HG03135 (cell line): ENCODE measurements at regions not wholly inside any gene's neighbourhood (a gene's known extent, or its start where the extent isn't known, plus 50 kb on each side); places are given as distances from the start of the nearest gene placed in this dataset.
"Not testable (repeated sequence)": the region's sequence is repeated elsewhere in the genome, so short reads cannot be mapped to it uniquely, and the experiment has no call there.

ENCODE experiments used
- ATAC-seq: cut with Tn5 transposase; IDR thresholded peaks from one replicate; pipeline ENCODE4 v1.9.1; 2021; ENCODE audit warnings: mild to moderate bottlenecking, moderate library complexity; ENCODE audit not compliant: unreplicated experiment

GRCh38 chr1:206358771-206359170 is 111.5 kb upstream of the IKBKE start:
- not testable (repeated sequence) for ATAC-seq

DNA sequence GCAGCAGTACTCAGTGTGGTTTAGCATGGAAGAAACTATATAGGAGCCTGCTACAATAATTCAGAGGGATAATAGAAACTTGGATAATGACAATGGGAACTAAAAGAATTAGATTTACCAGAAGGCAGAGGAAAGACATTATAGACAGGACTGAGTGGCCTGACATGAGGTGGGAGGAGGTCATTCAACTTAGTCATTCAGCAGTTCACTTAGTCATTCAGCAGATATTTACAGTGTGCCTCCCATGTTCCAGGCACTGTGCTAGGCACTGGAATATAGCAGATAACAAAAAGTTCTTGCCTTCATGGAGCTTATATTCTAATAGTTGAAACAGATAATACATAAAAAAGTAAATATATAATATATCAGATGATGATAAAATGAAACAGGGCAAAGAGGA is 110.9 kb upstream of the IKBKE start:
- not testable (repeated sequence) for ATAC-seq

GRCh38 chr1:206361978-206362543 is 108.2 kb upstream of the IKBKE start:
- not testable (repeated sequence) for ATAC-seq

DNA sequence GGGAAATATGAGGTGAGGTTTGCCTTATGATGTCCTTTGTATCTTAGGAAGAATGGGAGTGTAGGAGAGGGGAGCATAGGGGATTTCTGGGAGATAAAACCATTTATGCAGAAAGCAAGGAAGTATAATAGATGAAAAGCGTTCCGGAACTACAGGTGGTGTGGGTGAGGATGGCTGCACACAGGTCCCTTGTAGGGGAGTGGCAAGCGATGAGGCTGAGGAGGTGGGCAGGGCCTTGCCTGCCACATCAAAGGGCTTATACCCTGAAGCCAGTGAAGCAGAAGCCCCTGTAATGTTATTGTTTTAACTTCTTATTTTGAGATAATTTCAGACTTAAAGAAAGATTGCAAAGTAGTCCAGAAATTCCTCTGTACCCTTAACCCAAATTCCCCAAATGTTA is 107.3 kb upstream of the IKBKE start:
- not testable (repeated sequence) for ATAC-seq

DNA sequence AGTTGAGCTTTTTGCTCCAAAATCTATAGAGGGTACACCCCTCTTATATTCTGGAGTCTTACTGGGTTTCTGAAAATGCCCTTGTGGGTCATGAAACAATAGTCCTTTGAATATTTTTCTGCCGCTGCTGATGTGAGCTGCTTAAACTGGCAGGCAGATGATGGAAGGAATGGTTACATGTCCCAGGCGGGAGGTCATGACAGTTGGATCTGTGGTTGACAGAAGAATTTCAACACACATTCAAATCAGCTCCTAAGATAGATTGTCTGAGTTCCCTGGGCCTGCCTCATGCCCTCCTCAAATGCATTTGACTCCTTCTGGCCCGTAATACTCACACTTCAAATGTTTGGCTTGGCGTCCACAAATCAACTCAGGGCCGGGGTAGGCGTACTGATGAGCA is 105.0 kb upstream of the IKBKE start:
- not testable (repeated sequence) for ATAC-seq

- not testable (repeated sequence) for ATAC-seq
Observed at GRCh38 chr1:206366131-206366530, 104.1 kb upstream of the IKBKE start.

DNA sequence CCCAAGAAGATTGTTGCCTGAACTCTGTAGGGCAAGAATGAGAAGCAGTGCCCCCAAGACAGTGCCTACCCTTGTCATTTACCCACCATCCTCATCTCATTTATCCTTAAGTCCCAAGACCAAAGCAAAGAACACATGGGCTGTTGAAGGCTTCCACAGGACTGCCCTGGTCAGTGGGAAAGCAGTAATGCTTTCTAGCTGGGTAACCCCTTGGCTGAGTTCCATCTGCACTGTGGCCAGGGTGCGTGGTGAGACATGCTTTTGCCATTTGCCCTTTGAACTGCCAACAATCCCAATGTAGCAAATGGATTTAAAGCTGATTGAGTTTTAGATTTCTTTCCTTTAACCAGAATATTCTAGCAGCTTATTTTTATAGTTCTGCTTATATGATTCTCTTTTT is 103.5 kb upstream of the IKBKE start:
- ATAC-seq = not testable (repeated sequence)

DNA sequence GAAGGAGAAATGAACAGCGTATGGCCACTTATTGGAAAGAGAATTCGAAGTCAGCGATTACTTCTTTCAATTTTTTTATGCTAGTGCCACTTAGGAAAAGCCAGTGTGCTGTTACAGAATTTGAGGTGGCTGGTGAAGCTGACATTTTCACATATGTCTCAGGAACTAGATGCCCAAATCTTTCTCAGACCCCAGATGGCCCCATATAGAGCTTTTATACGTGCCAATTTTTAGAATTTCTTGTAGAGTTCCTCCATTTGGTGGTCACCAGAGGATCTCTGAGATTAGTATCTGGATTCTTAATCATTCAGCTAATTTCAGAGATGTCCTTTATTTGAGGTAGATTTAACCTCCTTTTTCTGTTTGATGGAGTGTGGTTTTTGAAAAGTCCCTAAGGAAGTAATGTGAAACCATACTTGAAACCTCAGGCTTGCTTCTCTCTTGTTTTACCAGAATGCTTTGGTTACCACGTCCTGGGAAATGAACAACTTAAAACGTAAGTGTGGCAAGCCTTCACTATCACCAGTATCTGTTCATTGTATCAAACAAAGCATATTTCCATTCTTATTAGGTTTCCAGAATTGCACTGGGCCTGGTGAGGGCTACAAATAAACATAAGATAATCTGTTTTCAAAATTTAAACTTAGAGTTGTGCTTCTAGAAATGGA is 102.2 kb upstream of the IKBKE start:
- ATAC-seq = not testable (repeated sequence)

DNA sequence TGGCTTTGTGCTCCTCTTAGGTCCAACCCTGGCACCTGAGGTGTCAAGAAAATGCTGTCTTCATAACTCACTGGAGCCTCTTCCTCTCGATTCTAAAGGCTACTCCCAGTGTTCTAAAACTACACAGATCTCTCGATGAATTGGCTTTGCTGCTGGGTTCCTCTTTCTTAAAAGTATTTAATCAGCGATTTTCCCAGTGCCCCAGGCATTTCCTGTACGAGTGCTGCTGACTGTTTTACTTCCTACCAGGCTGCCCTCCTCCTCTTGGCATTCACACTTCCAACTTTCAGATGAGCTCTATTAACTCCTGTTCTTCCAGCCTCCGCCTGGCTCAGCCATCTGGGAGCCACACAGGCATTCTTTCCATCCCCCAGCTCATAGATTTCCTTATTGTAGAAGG is 95.6 kb upstream of the IKBKE start:
- not testable (repeated sequence) for ATAC-seq

DNA sequence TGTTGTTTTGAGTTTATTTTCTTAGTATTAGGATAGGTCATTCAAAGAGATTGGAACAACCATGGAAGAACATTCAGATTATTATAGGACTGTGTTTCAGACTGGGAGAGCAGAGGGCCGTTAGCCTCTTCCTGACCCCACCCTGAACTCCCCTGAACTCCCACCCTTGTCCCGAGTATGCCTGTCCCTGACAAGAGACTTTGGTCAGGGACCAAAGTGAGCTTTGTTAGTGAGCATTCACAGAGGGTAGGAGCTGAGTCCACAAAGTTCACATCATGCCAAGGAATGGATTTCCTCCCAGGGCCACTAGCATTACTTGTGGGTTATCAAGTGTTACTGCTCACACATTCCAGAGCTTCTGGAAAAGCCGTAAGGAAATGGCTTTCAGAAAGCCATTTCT is 94.7 kb upstream of the IKBKE start:
- ATAC-seq = not testable (repeated sequence)

DNA sequence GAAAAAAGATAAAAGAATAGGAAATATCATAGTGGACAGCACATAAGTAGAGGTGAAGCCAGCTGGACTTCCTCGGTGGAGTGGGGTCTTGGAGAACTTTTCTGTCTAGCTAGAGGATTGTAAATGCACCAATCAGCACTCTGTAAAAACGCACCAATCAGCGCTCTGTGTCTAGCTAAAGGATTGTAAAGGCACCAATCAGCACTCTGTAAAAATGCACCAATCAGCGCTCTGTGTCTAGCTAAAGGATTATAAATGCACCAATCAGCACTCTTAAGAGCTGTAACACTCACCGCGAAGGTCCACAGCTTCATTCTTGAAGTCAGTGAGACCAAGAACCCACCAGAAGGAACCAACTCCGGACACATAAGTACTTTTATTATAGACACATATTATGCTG is 91.8 kb upstream of the IKBKE start:
- not testable (repeated sequence) for ATAC-seq

GRCh38 chr1:206379245-206379644 is 91.0 kb upstream of the IKBKE start:
- not testable (repeated sequence) for ATAC-seq

DNA sequence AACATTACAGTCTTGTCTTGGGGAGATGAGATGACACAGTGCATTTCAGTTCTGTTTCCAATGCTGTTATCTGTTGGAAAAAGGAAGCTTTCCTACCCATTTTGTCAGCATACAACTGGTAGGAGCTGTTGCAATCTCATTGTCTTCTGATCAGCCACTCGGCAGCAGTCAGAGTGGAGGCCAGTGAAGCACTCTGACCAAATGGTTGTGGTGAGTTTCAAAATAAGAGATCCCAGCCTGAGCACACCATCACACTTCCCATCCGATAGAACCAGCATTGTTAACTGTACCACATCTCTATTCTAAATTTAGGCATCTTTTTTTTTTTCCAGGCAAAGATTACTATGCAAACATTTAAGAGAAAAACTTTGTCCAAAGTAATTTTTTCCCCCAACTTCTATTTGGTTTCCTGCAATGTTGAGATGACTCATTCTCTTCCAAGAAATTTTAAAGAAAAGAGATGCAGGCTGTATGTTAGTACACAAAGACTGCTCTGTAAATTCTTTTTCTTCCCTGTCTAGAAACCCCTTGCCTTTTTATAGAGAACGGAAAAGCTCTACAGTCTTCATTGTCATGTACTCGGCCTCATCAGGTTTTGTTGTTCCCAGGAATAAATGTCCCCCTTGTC is 90.0 kb upstream of the IKBKE start:
- ATAC-seq = not testable (repeated sequence)

DNA sequence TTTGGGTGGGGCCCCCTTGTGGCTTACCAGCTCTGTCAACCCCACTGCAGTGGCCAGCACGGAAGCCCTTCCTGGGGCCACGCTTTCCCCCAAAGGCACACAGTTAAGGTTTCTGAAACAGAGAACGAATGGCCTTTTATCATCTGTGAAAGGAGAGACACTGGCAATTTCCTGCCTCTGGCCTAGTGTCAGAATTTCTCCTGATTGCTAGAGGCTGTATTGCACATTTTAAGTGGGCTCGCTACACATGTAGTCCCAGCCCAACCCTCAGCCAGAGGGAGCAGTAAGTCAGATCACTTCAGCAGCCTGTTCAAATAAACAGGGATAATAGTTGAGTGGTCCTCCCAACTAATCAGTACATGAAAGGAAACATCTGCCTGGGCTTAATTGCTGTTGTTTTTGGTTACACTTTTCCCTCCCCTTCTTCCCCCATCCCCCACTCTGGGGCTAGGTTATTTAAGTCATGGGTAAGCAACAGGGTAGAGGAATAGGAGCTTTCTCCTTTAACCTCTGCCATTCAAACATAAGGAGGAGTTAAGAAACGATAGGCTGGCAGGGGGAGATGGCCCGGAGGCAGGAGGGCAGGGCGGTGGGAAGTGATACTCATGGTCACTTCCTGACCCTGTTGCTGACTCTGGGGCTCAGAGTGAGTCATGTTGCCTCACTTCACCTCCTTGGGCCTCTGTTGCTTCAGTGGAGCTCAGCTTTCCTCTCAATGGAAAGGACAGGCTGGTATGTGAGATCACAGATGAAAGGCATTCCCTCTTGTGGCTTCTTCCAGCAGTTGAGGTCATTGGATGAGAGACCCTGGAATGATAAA is 89.3 kb upstream of the IKBKE start:
- not testable (repeated sequence) for ATAC-seq

GRCh38 chr1:206384029-206384807 is 86.1 kb upstream of the IKBKE start:
- not testable (repeated sequence) for ATAC-seq

GRCh38 chr1:206384891-206385290 is 85.4 kb upstream of the IKBKE start:
- ATAC-seq = not testable (repeated sequence)

GRCh38 chr1:206387631-206388030 is 82.6 kb upstream of the IKBKE start:
- ATAC-seq = not testable (repeated sequence)

DNA sequence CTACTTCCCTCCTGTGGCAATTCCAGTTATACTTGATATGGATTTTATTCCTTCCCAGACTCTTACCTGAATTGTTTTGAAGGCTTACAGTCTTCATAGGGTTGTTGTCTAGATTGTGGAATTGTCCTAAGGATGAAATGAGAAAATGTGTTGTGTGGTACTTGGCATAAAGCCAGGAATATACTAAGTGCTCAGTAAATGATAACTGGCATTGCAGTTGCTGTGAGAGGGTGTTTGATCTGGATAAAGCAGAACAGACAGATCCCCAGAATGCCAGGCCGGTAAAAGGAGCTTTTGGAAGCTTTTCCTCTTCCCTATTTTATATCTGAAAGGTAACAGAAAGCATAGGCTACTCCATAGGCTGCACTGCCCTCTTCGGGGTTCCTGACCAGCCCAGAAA is 78.4 kb upstream of the IKBKE start:
- ATAC-seq = not testable (repeated sequence)

- not testable (repeated sequence) for ATAC-seq
Observed at GRCh38 chr1:206397501-206397900, 72.8 kb upstream of the IKBKE start.

- not testable (repeated sequence) for ATAC-seq
Observed at GRCh38 chr1:206398261-206398660, 72.0 kb upstream of the IKBKE start.
